RWPE2 (cell line): ENCODE measurements at regions not wholly inside any gene's neighbourhood (a gene's known extent, or its start where the extent isn't known, plus 50 kb on each side); places are given as distances from the start of the nearest gene placed in this dataset.
"Not testable (repeated sequence)": the region's sequence is repeated elsewhere in the genome, so short reads cannot be mapped to it uniquely, and the experiment has no call there.

Source experiments
- ATAC-seq: fragments of 200-7000 bp; cut with Tn5 transposase; 3 replicates; pipeline ENCODE4 v1.9.1; 2021; ENCODE audit warnings: low read depth
- DNase-seq: peaks from one replicate; pipeline ENCODE4 v3.0.0-alpha.2; 2020; ENCODE audit warnings: low spot score
- H3K27ac ChIP-seq: fragments of 450-650 bp; 2 replicates; pipeline ENCODE4 v1.5.1; 2017; ENCODE audit warnings: mild to moderate bottlenecking; ENCODE audit not compliant: poor library complexity, severe bottlenecking
- H3K27me3 ChIP-seq: fragments of 250-450 bp; sonication (Bioruptor Pico); 2 replicates; pipeline ENCODE4 v1.5.1; 2021; ENCODE audit warnings: mild to moderate bottlenecking, moderate library complexity; ENCODE audit not compliant: insufficient read depth, poor library complexity, severe bottlenecking
- H3K36me3 ChIP-seq: fragments of 250-450 bp; sonication (Bioruptor Pico); 2 replicates; pipeline ENCODE4 v1.5.1; 2020; ENCODE audit warnings: low read depth, mild to moderate bottlenecking, moderate library complexity
- H3K4me1 ChIP-seq: fragments of 250-450 bp; sonication (Bioruptor Pico); 2 replicates; pipeline ENCODE4 v1.5.1; 2021; ENCODE audit warnings: mild to moderate bottlenecking, moderate library complexity; ENCODE audit not compliant: insufficient read depth, poor library complexity, severe bottlenecking
- H3K4me3 ChIP-seq: fragments of 250-450 bp; sonication (Bioruptor Pico); 2 replicates; pipeline ENCODE4 v1.5.1; 2021; ENCODE audit warnings: mild to moderate bottlenecking, moderate library complexity; ENCODE audit not compliant: severe bottlenecking
- H3K9me3 ChIP-seq: fragments of 250-450 bp; sonication (Bioruptor Pico); 2 replicates; pipeline ENCODE4 v1.5.1; 2021; ENCODE audit warnings: mild to moderate bottlenecking, moderate library complexity; ENCODE audit not compliant: severe bottlenecking
- TF ChIP-seq, protein P1 (sequence below): fragments of 450-650 bp; IDR thresholded peaks from one replicate; pipeline ENCODE4 v1.5.1; 2017; ENCODE audit warnings: mild to moderate bottlenecking, moderate library complexity; ENCODE audit not compliant: poor library complexity, severe bottlenecking

DNA sequence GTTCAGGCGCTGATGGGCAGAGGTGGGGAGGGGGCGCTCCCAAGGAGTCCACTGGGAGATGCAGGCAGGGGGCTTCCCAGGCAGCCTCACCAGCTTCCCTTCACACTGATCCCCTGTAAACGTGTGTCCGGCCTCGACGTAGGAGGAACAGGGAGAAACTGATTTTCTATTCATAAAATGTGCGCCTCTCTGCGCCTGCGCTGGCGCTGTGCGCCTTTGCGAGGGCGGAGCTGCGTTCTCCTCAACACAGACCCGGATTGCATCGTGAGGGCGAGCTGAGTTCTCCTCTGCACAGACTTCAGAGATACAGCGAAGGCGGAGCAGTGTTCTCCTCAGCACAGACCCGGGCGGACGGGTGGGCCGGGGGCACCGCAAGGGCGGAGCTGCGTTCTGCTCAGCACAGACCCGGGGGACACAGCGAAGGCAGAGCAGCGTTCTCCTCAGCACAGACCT, 259.1 kb downstream of the GOLGA6L6 start:
- not testable (repeated sequence) for H3K4me1 ChIP-seq, H3K27ac ChIP-seq, ATAC-seq, H3K36me3 ChIP-seq, H3K9me3 ChIP-seq, DNase-seq, H3K27me3 ChIP-seq, H3K4me3 ChIP-seq

DNA sequence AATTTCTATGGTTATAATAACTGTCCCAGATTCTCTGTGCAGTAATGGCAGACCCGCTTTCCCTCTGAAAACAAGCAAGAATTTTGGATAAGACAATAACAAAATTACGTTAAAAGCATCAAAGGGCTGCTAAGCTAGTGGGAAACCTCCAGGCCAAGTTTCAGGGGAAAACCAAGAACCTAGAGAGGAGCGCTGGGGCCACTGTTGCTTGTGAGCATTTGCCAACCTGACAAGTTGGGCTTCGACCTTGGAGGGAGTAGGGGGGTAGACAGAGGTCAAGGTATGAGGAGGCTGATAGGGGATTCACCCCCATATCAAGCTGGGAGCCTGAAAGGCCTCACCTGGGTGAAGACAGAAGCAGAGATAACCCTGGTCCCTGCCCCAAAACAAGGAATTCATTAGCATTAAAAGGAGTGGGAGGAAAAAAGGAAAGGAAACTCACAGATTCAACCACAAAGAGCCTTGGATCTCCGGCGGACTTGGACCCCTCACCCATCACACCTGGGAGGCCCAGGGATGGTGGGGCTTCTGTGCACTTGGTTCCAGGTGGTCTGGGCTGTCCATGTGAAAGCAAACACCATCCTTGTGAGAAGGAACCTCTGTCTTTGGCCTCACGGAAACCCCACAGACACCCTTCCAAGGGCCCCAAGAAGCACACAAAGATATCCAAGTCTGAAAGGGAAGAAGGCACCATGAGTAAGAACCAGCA, 259.9 kb downstream of the GOLGA6L6 start:
- ATAC-seq, result not testable (repeated sequence)

DNA sequence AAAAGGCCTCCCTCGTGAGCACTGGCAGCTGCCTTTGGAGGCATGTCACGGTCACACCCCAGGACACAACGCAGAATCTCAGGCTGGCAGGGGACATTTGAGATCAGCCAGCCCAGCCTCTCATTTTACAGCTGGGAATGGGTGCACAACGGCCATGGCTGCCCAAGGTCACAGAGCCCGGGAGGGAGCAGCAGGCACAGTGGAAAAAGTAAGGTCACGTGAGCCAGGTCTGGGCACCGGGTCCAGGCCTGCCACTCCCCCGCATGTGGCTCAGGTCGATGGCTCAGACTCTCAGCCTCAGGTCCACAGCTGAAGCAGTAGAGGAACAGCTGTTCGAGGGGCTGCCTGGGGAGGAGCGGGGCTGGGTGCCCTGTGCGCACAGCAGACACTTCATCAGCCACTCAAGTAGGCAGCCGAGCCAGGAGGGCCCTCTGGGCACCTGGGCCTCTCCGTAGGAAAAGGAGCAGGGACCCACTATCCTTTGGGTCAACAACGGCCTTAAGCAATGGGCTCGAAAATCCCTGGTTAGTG, 260.6 kb downstream of the GOLGA6L6 start:
- Histone ChIP-seq H3K27ac (no peak overlapping the region), H3K27me3 (no peaks in the 10 kb centered on the region), H3K36me3 (no peaks in the 10 kb centered on the region), H3K9me3 (peaks cover 5% of the 10 kb centered on the region), H3K4me1 (no peaks in the 10 kb centered on the region), H3K4me3 (no peak overlapping the region)
- no peak for DNase-seq
- ATAC-seq, result no peak; the same call in 2 of the 3 replicates
- TF ChIP-seq, protein P1, sequence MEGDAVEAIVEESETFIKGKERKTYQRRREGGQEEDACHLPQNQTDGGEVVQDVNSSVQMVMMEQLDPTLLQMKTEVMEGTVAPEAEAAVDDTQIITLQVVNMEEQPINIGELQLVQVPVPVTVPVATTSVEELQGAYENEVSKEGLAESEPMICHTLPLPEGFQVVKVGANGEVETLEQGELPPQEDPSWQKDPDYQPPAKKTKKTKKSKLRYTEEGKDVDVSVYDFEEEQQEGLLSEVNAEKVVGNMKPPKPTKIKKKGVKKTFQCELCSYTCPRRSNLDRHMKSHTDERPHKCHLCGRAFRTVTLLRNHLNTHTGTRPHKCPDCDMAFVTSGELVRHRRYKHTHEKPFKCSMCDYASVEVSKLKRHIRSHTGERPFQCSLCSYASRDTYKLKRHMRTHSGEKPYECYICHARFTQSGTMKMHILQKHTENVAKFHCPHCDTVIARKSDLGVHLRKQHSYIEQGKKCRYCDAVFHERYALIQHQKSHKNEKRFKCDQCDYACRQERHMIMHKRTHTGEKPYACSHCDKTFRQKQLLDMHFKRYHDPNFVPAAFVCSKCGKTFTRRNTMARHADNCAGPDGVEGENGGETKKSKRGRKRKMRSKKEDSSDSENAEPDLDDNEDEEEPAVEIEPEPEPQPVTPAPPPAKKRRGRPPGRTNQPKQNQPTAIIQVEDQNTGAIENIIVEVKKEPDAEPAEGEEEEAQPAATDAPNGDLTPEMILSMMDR, result no peak

More for the DNA sequence above, 259.9 kb downstream of the GOLGA6L6 start:
- not testable (repeated sequence) for H3K27me3 ChIP-seq, H3K27ac ChIP-seq, DNase-seq, H3K4me1 ChIP-seq, H3K36me3 ChIP-seq, H3K4me3 ChIP-seq, H3K9me3 ChIP-seq

DNA sequence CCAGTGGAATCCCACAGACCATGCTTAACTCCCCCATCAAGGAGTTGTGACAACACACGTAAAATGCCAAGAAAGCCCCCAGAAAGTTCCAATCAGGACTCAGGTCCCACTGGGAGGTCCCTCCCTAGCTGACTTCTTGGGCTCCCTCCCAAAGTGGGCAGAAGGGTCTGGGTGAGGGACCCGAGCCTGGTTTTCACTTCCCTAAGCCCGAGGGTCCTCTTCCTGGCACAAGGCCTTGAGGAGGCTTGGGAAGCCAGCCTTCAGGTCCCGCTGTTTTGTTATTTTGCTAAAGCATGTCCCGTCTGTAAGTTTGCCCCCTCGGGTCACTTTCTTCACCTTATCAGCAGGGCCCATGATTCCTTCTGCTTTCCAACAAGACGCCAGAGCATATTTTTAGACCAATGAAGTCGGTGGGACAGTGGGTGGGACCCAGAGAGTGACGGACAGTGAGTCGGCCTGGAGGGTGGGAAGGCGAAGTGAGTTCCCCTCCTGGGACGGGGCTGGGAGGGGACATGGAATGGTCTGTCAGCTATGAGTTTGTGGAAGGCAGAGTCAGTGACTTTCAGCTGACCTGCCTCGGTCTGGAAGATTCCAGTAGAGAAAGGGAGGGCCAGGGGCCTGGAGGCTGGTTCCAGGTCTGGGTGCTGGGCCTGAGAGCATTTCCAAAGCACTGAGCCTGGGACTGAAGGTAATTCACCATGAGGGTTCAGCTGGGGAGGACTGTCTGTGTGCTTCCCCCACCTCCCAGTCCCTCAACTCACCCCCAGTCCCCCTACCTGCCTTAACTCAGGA, 261.3 kb downstream of the GOLGA6L6 start:
- not testable (repeated sequence) for ATAC-seq, H3K27ac ChIP-seq, H3K4me3 ChIP-seq, H3K36me3 ChIP-seq, H3K4me1 ChIP-seq, H3K9me3 ChIP-seq, DNase-seq, H3K27me3 ChIP-seq

DNA sequence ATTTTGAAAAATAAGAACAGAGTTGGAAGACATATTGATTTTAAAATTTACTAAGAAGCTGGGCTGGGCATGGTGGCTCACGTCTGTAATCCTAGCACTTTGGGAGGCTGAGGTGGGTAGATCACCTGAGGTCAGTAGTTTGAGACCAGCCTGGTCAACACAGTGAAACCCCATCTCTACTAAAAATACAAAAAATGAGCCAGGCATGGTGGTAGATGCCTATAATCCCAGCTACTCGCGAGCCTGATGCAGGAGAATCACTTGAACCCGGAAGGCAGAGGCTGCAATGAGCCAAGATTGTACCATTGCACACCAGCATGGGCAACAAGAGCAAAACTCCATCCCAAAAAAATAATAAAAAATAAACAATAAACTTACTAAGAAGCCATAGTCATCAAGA, 262.5 kb downstream of the GOLGA6L6 start:
- DNase-seq, H3K36me3 ChIP-seq, H3K27ac ChIP-seq, H3K9me3 ChIP-seq, H3K4me1 ChIP-seq, H3K4me3 ChIP-seq, ATAC-seq, H3K27me3 ChIP-seq: not testable (repeated sequence)

DNA sequence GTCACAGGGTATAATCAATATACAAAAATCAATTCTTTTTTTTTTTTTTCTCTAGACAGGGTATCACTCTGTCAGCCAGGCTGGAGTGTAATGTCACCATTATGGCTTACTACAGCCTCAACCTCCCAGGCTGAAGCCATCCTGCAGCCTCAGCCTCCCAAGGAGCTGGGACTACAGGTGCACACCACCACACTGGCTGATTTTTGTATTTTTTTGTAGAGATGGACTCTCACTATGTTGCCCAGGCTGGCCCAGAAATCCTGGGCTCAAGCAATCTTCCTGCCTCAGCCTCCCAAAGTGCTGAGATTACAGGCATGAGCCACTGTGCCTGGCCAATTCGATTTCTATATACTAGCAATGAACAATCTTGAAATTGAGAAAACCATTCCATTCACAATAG, 263.2 kb downstream of the GOLGA6L6 start:
- H3K4me3 ChIP-seq, ATAC-seq, H3K9me3 ChIP-seq, H3K36me3 ChIP-seq, H3K27me3 ChIP-seq, H3K4me1 ChIP-seq, H3K27ac ChIP-seq, DNase-seq: not testable (repeated sequence)

DNA sequence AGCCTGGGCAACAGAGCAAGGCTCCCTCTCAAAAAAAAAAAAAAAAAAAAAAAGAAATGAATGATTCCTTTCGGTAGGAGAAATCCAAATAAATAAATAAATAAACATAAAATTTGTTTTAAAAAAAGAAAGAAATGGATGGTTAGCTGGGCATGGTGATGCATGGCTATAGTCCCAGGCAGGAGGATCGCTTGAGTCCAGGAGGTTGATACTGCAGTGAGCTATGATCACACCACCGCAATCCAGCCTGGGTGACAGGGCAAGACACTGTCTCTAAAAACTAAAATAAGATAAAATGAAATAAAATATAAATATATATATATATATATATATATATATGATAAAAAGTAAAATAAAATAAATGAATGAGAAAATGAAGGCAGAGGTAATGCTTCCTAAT, 264.1 kb downstream of the GOLGA6L6 start:
- DNase-seq, H3K27ac ChIP-seq, H3K4me3 ChIP-seq, H3K27me3 ChIP-seq, ATAC-seq, H3K4me1 ChIP-seq, H3K9me3 ChIP-seq, H3K36me3 ChIP-seq: not testable (repeated sequence)

DNA sequence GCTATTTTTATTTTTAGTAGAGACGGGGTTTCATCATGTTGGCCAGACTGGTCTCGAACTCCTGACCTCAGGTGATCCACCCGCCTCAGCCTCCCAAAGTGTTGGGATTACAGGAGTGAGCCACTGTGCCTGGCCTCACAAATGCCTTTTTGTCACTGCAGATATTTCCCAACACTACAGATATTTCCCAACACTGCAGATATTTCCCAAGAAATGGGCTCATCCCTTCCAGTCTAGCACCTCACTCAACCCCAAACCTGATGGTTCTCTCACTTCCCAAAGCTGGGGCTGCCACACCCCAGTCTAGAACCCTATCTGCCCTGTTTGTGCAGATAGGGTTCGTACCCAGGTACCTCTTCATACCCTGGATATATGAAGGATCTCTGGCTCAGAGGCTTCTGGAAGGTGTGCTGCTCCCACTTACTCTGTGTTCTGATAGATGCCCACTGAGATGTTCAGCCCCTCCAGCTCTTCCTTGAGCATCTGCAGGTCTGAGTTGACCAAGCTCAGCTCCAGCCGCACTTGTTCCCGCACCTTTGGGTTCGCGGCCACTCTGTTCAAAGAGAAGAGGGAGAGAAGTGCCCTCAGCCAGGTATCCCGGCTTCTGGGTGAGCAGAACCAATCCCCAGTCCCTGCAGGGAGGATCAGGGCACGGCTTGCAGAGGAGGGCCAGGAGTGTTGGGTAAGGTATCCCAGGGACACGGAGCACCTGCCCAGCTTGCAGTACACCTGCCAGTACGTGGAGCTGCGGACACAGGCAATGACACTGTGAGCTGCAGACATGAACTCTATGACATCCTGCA, 265.1 kb downstream of the GOLGA6L6 start:
- DNase-seq, H3K36me3 ChIP-seq, ATAC-seq, H3K4me3 ChIP-seq, H3K4me1 ChIP-seq, H3K9me3 ChIP-seq, H3K27ac ChIP-seq, H3K27me3 ChIP-seq: not testable (repeated sequence)

DNA sequence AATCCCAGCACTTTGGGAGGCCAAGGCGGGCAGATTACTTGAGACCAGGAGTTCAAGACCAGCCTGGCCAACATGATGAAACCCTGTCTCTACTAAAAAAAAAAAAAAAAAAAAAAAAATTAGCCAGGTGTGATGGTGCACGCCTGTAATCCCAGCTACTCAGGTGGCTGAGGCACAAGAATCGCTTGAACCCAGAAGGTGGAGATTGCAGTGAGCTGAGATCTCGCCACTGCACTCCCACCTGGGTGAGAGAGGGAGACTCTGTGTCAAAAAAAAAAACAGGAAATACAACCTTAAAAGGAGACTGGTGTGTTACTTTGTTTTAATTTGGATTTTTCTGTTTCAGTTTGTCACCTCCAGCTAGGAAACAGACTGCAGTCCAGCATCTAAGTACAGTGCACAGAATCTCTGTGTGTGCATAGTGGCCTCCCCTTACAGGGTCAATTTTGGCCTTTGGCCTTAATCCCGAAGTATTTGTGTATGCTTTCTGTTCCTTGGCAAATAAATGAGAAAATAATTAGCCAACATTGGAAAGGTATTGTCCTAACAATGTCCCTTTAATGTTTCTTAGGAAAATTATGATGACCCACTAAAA, 266.1 kb downstream of the GOLGA6L6 start:
- not testable (repeated sequence) for H3K27ac ChIP-seq, H3K36me3 ChIP-seq, H3K4me1 ChIP-seq, H3K27me3 ChIP-seq, H3K4me3 ChIP-seq, DNase-seq, H3K9me3 ChIP-seq, ATAC-seq
